ENCODE measurements at regions not wholly inside any gene's neighbourhood (a gene's known extent, or its start where the extent isn't known, plus 50 kb on each side); places are given as distances from the start of the nearest gene placed in this dataset.

GRCh38 chr5:114912189-114912920 lies 257.4 kb downstream of the TRIM36 start:
- TF ChIP-seq, protein P1, sequence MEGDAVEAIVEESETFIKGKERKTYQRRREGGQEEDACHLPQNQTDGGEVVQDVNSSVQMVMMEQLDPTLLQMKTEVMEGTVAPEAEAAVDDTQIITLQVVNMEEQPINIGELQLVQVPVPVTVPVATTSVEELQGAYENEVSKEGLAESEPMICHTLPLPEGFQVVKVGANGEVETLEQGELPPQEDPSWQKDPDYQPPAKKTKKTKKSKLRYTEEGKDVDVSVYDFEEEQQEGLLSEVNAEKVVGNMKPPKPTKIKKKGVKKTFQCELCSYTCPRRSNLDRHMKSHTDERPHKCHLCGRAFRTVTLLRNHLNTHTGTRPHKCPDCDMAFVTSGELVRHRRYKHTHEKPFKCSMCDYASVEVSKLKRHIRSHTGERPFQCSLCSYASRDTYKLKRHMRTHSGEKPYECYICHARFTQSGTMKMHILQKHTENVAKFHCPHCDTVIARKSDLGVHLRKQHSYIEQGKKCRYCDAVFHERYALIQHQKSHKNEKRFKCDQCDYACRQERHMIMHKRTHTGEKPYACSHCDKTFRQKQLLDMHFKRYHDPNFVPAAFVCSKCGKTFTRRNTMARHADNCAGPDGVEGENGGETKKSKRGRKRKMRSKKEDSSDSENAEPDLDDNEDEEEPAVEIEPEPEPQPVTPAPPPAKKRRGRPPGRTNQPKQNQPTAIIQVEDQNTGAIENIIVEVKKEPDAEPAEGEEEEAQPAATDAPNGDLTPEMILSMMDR (IDR thresholded peaks at IDR 0.05): no peak
- TF ChIP-seq EZH2phosphoT487 (IDR thresholded peaks at IDR 0.05): no peak
- TF ChIP-seq EZH2 (IDR thresholded peaks at IDR 0.05): no peak
